ENCODE measurements at regions not wholly inside any gene's neighbourhood (a gene's known extent, or its start where the extent isn't known, plus 50 kb on each side); places are given as distances from the start of the nearest gene placed in this dataset.

DNA sequence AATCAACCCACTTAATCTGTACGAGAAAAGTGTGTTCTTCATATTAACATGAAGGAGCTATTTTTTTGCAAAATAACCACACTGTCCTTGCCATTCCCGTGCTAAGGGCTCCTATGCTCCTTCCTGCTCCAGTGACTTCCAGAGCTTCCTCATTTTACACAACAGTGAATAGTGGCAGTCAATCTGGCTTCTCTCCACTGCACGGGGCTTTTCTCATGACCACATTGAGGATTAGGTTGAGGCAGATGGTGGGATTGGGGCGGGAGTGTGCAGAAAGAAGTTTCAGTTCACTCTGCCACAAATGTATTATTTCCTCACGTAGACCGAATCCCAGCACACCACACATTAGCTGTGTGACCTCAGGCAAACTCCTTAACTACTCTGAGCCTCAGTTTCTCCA is 235.1 kb downstream of the ARHGAP12 start:
- 86% methylated on average over 6 of the region's 6 CpGs for WGBS
- Histone ChIP-seq H3K4me3 (no peak overlapping the region), H3K9me3 (peaks cover 0 to 16% (median 11%) of the 10 kb centered on the region in 4 donors), H3K36me3 (no peaks in the 10 kb centered on the region), H3K4me1 (peaks cover 12 to 42% (median 26%) of the 10 kb centered on the region in 4 donors), H3K27me3 (no peaks in the 10 kb centered on the region), H3K27ac (replicated peaks in 1 of 4) (no peak overlapping the region)
- DNase-seq (ENCODE audit: extremely low spot score) = no peak
- intact Hi-C loops (cut with DNase I) = no loop called here
- TF ChIP-seq POLR2A (IDR thresholded peaks at IDR 0.05; ENCODE audit: low read depth) (no peak), EP300 (IDR thresholded peaks at IDR 0.05) (no peak), POLR2AphosphoS5 (IDR thresholded peaks at IDR 0.05) (no peak)
- TF ChIP-seq, protein P1, sequence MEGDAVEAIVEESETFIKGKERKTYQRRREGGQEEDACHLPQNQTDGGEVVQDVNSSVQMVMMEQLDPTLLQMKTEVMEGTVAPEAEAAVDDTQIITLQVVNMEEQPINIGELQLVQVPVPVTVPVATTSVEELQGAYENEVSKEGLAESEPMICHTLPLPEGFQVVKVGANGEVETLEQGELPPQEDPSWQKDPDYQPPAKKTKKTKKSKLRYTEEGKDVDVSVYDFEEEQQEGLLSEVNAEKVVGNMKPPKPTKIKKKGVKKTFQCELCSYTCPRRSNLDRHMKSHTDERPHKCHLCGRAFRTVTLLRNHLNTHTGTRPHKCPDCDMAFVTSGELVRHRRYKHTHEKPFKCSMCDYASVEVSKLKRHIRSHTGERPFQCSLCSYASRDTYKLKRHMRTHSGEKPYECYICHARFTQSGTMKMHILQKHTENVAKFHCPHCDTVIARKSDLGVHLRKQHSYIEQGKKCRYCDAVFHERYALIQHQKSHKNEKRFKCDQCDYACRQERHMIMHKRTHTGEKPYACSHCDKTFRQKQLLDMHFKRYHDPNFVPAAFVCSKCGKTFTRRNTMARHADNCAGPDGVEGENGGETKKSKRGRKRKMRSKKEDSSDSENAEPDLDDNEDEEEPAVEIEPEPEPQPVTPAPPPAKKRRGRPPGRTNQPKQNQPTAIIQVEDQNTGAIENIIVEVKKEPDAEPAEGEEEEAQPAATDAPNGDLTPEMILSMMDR (IDR thresholded peaks at IDR 0.05) = no peak

DNA sequence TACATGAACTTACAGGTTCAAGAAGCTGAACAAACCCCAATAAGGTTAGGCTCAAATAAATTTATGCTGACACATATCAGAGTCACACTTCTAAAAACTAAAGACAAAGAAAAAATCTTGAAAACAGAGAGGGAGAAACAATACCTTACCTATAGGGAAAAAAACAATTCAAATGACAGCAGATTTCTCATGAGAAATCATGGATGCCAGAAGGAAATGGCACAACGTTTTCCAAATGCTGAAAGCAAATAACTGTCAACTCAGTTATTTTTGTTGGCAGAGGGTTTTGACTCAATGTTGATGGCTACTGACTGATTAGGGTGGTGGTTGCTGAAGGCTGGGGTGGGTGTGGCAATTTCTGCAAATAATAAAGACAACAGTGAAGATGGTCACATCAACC is 239.4 kb downstream of the ARHGAP12 start:
- WGBS = 27% methylated on average over 1 of the region's 1 CpG
- H3K9me3 ChIP-seq = peaks cover 0 to 21% (median 18%) of the 10 kb centered on the region in 4 donors
- DNase-seq (ENCODE audit: extremely low spot score) = no peak
- intact Hi-C loops (cut with DNase I) = no loop called here
- no peaks in the 10 kb centered on the region for H3K36me3 ChIP-seq
- TF ChIP-seq POLR2AphosphoS5 (IDR thresholded peaks at IDR 0.05) = no peak
- no peak for TF ChIP-seq POLR2A (IDR thresholded peaks at IDR 0.05; ENCODE audit: low read depth)
- TF ChIP-seq, protein P1 (IDR thresholded peaks at IDR 0.05) = no peak
- no peak for TF ChIP-seq EP300 (IDR thresholded peaks at IDR 0.05)
- H3K27me3 ChIP-seq = no peaks in the 10 kb centered on the region
- peaks cover 0 to 3% (median under 1%) of the 10 kb centered on the region in 4 donors for H3K4me1 ChIP-seq
- H3K4me3 ChIP-seq = no peak overlapping the region
- no peak overlapping the region for H3K27ac ChIP-seq (replicated peaks in 1 of 4)

- Histone ChIP-seq H3K27ac (replicated peaks in 1 of 4) (no peak overlapping the region), H3K27me3 (no peaks in the 10 kb centered on the region), H3K4me1 (no peaks in the 10 kb centered on the region), H3K36me3 (no peaks in the 10 kb centered on the region), H3K4me3 (no peak overlapping the region), H3K9me3 (peaks cover 0 to 34% (median 30%) of the 10 kb centered on the region in 4 donors)
- no peak for DNase-seq (ENCODE audit: extremely low spot score)
- TF ChIP-seq EP300 (IDR thresholded peaks at IDR 0.05) (no peak), POLR2A (IDR thresholded peaks at IDR 0.05; ENCODE audit: low read depth) (no peak)
- WGBS = 88% methylated on average over 3 of the region's 3 CpGs
- intact Hi-C loops (cut with DNase I) = no loop called here
Observed at GRCh38 chr10:31687663-31688482, 240.8 kb downstream of the ARHGAP12 start.

GRCh38 chr10:31686599-31686998 is 242.0 kb downstream of the ARHGAP12 start:
- no peak for DNase-seq (ENCODE audit: extremely low spot score)
- Histone ChIP-seq H3K4me1 (no peaks in the 10 kb centered on the region), H3K4me3 (no peak overlapping the region), H3K9me3 (peaks cover 0 to 43% (median 33%) of the 10 kb centered on the region in 4 donors), H3K27ac (replicated peaks in 1 of 4) (no peak overlapping the region), H3K36me3 (no peaks in the 10 kb centered on the region), H3K27me3 (no peaks in the 10 kb centered on the region)
- TF ChIP-seq POLR2A (IDR thresholded peaks at IDR 0.05; ENCODE audit: low read depth) = no peak
- intact Hi-C loops (cut with DNase I) = no loop called here

- WGBS = 93% methylated on average over 1 of the region's 1 CpG
- intact Hi-C loops (cut with DNase I) = no loop called here
- Histone ChIP-seq H3K4me3 (no peak overlapping the region), H3K36me3 (no peaks in the 10 kb centered on the region), H3K27me3 (no peaks in the 10 kb centered on the region), H3K9me3 (peaks cover 0 to 31% (median 21%) of the 10 kb centered on the region in 4 donors), H3K27ac (replicated peaks in 1 of 4) (no peak overlapping the region), H3K4me1 (peaks cover 0 to 6% (median 4%) of the 10 kb centered on the region in 4 donors)
- DNase-seq (ENCODE audit: extremely low spot score) = no peak
- TF ChIP-seq, protein P1 (IDR thresholded peaks at IDR 0.05) = no peak
- TF ChIP-seq POLR2AphosphoS5 (IDR thresholded peaks at IDR 0.05) (no peak), EP300 (IDR thresholded peaks at IDR 0.05) (no peak), POLR2A (IDR thresholded peaks at IDR 0.05; ENCODE audit: low read depth) (no peak)
Observed at GRCh38 chr10:31683682-31684081, 244.9 kb downstream of the ARHGAP12 start.

Measured in esophagus muscularis mucosa (tissue), 4 donors.